ENCODE measurements at regions not wholly inside any gene's neighbourhood (a gene's known extent, or its start where the extent isn't known, plus 50 kb on each side); places are given as distances from the start of the nearest gene placed in this dataset.

DNA sequence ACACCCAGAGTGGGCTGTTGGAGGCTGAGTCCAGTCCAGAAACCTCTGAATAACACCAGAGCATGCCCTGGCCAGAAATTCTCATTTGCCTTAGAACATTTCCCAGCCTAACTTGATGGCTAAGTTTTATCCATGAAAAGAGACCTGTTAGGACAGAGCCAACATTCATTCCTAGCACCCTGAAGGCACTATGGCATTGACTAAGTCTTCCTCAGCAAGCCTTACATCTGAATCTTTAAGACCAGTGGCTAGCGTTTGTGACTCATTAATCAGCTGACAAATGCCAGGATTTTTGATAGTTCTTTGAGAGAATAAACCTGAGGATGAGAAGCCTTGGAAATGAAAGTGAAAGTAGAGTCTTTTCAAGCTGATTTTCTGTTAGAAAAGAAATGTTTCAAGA, 1087.1 kb upstream of the ALCAM start:
- no peak overlapping the region for H3K4me2 ChIP-seq (ENCODE audit: insufficient read depth, insufficient read length, low read length)
- H3K9me3 Mint-ChIP-seq, result peaks cover 55 to 62% of the 10 kb centered on the region in 2 experiments
- DNase-seq, result no peak

More for the DNA sequence above, 1087.1 kb upstream of the ALCAM start:
- no peak overlapping the region for H3K4ac ChIP-seq (ENCODE audit: low read depth, low read length)
- no peaks in the 10 kb centered on the region for H3K27me3 ChIP-seq (ENCODE audit: insufficient read depth, low read length)
- H3K27ac Mint-ChIP-seq, result no peak overlapping the region
- no peak overlapping the region for H4K5ac ChIP-seq (ENCODE audit: insufficient read length, low read depth, low read length)
- peaks cover 35% of the 10 kb centered on the region for H3K9me3 ChIP-seq (ENCODE audit: control insufficient read depth, low read depth, low read length)
- TF ChIP-seq, protein P1, sequence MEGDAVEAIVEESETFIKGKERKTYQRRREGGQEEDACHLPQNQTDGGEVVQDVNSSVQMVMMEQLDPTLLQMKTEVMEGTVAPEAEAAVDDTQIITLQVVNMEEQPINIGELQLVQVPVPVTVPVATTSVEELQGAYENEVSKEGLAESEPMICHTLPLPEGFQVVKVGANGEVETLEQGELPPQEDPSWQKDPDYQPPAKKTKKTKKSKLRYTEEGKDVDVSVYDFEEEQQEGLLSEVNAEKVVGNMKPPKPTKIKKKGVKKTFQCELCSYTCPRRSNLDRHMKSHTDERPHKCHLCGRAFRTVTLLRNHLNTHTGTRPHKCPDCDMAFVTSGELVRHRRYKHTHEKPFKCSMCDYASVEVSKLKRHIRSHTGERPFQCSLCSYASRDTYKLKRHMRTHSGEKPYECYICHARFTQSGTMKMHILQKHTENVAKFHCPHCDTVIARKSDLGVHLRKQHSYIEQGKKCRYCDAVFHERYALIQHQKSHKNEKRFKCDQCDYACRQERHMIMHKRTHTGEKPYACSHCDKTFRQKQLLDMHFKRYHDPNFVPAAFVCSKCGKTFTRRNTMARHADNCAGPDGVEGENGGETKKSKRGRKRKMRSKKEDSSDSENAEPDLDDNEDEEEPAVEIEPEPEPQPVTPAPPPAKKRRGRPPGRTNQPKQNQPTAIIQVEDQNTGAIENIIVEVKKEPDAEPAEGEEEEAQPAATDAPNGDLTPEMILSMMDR (conservative IDR thresholded peaks at IDR 0.05), result no peak
- H2BK5ac ChIP-seq (ENCODE audit: insufficient read length, low read length), result no peak overlapping the region
- H3K27ac ChIP-seq (ENCODE audit: insufficient read length, low read depth, low read length), result no peak overlapping the region
- H3K36me3 Mint-ChIP-seq (ENCODE audit: insufficient read depth in 1 of 3, low read depth in 3 of 3), result peaks cover 30 to 68% (median 56%) of the 10 kb centered on the region in 3 experiments
- no peak overlapping the region for H3T11ph ChIP-seq (ENCODE audit: low read length)
- H3K23me2 ChIP-seq (ENCODE audit: insufficient read length, low read depth, low read length, poor library complexity, severe bottlenecking), result no peaks in the 10 kb centered on the region
- H3K4me1 Mint-ChIP-seq, result no peaks in the 10 kb centered on the region
- WGBS (ENCODE audit: extremely low coverage, insufficient read length, low lambda C conversion rate), result no CpG with 5 or more reads among the region's 1 CpG
- H3K27me3 Mint-ChIP-seq (ENCODE audit: low read depth), result no peaks in the 10 kb centered on the region
- H2BK120ac ChIP-seq (ENCODE audit: low read depth, low read length, poor library complexity, severe bottlenecking), result no peak overlapping the region
- H3K14ac ChIP-seq (ENCODE audit: insufficient read depth, low read length), result no peak overlapping the region
- H3K79me1 ChIP-seq (ENCODE audit: insufficient read depth, low read depth, low read length, poor library complexity, severe bottlenecking), result no peaks in the 10 kb centered on the region
- no peak overlapping the region for H3K56ac ChIP-seq (ENCODE audit: insufficient read length, low read depth, low read length)
- no peak overlapping the region for H2AK5ac ChIP-seq (ENCODE audit: insufficient read length, low read length)
- no peak overlapping the region for H3K4me3 Mint-ChIP-seq
- H4K20me1 ChIP-seq (ENCODE audit: control insufficient read depth, insufficient read depth, insufficient read length), result no peaks in the 10 kb centered on the region
- no peak overlapping the region for H2BK12ac ChIP-seq (ENCODE audit: insufficient read length, low read depth, low read length)
- H2AFZ ChIP-seq (ENCODE audit: low read length), result no peak overlapping the region
- no peaks in the 10 kb centered on the region for H3K4me1 ChIP-seq (ENCODE audit: insufficient read depth, low read length)
- no peak overlapping the region for H2BK15ac ChIP-seq (ENCODE audit: low read depth, low read length)
- no peak overlapping the region for H2BK20ac ChIP-seq (ENCODE audit: low read depth, low read length, poor library complexity, severe bottlenecking)
- no peak overlapping the region for H3K18ac ChIP-seq (ENCODE audit: insufficient read length, low read depth, low read length)
- H3K23ac ChIP-seq (ENCODE audit: insufficient read length, low read depth, low read length), result no peak overlapping the region
- no peaks in the 10 kb centered on the region for H3K79me2 ChIP-seq (ENCODE audit: insufficient read depth, low read length)
- H4K91ac ChIP-seq (ENCODE audit: insufficient read length, low read depth, low read length), result no peak overlapping the region
- H4K8ac ChIP-seq (replicated peaks; ENCODE audit: insufficient read length, low read depth, low read length), result no peak overlapping the region
- H3K9ac ChIP-seq (ENCODE audit: extremely low read depth, insufficient read length, low read length), result no peak overlapping the region
